ENCODE measurements at regions not wholly inside any gene's neighbourhood (a gene's known extent, or its start where the extent isn't known, plus 50 kb on each side); places are given as distances from the start of the nearest gene placed in this dataset.

GRCh38 chr16:64312292-64312691, 809.6 kb downstream of the CDH11 start:
- no peaks in the 10 kb centered on the region for H3K4me1 ChIP-seq
- DNase-seq (ENCODE audit: low spot score in 2 of 2): no peak
- TF ChIP-seq CTCF (IDR thresholded peaks at IDR 0.05): no peak
- H3K27ac ChIP-seq: no peak overlapping the region
- H3K4me3 ChIP-seq: no peak overlapping the region
- H3K27me3 ChIP-seq: no peaks in the 10 kb centered on the region
- no peaks in the 10 kb centered on the region for H3K9me3 ChIP-seq
- intact Hi-C loops (cut with DNase I): no loop called here
- H3K36me3 ChIP-seq: no peaks in the 10 kb centered on the region

GRCh38 chr16:64311241-64311640, 810.6 kb downstream of the CDH11 start:
- intact Hi-C loops (cut with DNase I): no loop called here
- DNase-seq (ENCODE audit: low spot score in 2 of 2): no peak
- H3K4me1 ChIP-seq: no peaks in the 10 kb centered on the region
- H3K36me3 ChIP-seq: no peaks in the 10 kb centered on the region
- H3K27ac ChIP-seq: no peak overlapping the region
- H3K27me3 ChIP-seq: no peaks in the 10 kb centered on the region
- H3K9me3 ChIP-seq: no peaks in the 10 kb centered on the region
- TF ChIP-seq CTCF (IDR thresholded peaks at IDR 0.05): no peak
- H3K4me3 ChIP-seq: no peak overlapping the region

- DNase-seq (ENCODE audit: low spot score in 2 of 2): no peak
- intact Hi-C loops (cut with DNase I): no loop called here
- Histone ChIP-seq H3K27ac (no peak overlapping the region), H3K4me3 (no peak overlapping the region), H3K27me3 (no peaks in the 10 kb centered on the region), H3K36me3 (no peaks in the 10 kb centered on the region), H3K9me3 (no peaks in the 10 kb centered on the region), H3K4me1 (no peaks in the 10 kb centered on the region)
- TF ChIP-seq CTCF (IDR thresholded peaks at IDR 0.05): no peak
These were observed 812.3 kb downstream of the CDH11 start for GRCh38 chr16:64309398-64310110.

GRCh38 chr16:64308721-64309120, 813.1 kb downstream of the CDH11 start:
- no peaks in the 10 kb centered on the region for H3K27me3 ChIP-seq
- DNase-seq (ENCODE audit: low spot score in 2 of 2): no peak
- no peak overlapping the region for H3K27ac ChIP-seq
- intact Hi-C loops (cut with DNase I): no loop called here
- no peaks in the 10 kb centered on the region for H3K9me3 ChIP-seq
- H3K36me3 ChIP-seq: no peaks in the 10 kb centered on the region
- H3K4me1 ChIP-seq: no peaks in the 10 kb centered on the region
- no peak for TF ChIP-seq CTCF (IDR thresholded peaks at IDR 0.05)
- no peak overlapping the region for H3K4me3 ChIP-seq

GRCh38 chr16:64307431-64307830, 814.4 kb downstream of the CDH11 start:
- intact Hi-C loops (cut with DNase I): no loop called here
- no peaks in the 10 kb centered on the region for H3K4me1 ChIP-seq
- H3K36me3 ChIP-seq: no peaks in the 10 kb centered on the region
- no peaks in the 10 kb centered on the region for H3K27me3 ChIP-seq
- no peak for TF ChIP-seq CTCF (IDR thresholded peaks at IDR 0.05)
- DNase-seq (ENCODE audit: low spot score in 2 of 2): no peak
- no peak overlapping the region for H3K4me3 ChIP-seq
- no peaks in the 10 kb centered on the region for H3K9me3 ChIP-seq
- no peak overlapping the region for H3K27ac ChIP-seq

- H3K4me1 ChIP-seq: no peaks in the 10 kb centered on the region
- TF ChIP-seq CTCF (IDR thresholded peaks at IDR 0.05): no peak
- H3K27ac ChIP-seq: no peak overlapping the region
- H3K36me3 ChIP-seq: no peaks in the 10 kb centered on the region
- H3K27me3 ChIP-seq: no peaks in the 10 kb centered on the region
- intact Hi-C loops (cut with DNase I): no loop called here
- no peaks in the 10 kb centered on the region for H3K9me3 ChIP-seq
- DNase-seq (ENCODE audit: low spot score in 2 of 2): no peak
- H3K4me3 ChIP-seq: no peak overlapping the region
These were observed 816.2 kb downstream of the CDH11 start for GRCh38 chr16:64305663-64306062.

All from ascending aorta (tissue), 2 donors.